ENCODE measurements at regions not wholly inside any gene's neighbourhood (a gene's known extent, or its start where the extent isn't known, plus 50 kb on each side); places are given as distances from the start of the nearest gene placed in this dataset.
"Not testable (repeated sequence)": the region's sequence is repeated elsewhere in the genome, so short reads cannot be mapped to it uniquely, and the experiment has no call there.

- H3F3A ChIP-seq (ENCODE audit: insufficient read depth, low read length, poor library complexity, severe bottlenecking); H3K9me2 ChIP-seq (ENCODE audit: insufficient read depth, low read length); H2AFZ ChIP-seq (ENCODE audit: low read depth, low read length); H3K4me2 ChIP-seq (ENCODE audit: low read length); H3K27me3 ChIP-seq (ENCODE audit: insufficient read depth, low read depth, low read length); H3K79me2 ChIP-seq (replicated peaks; ENCODE audit: insufficient read depth, low read length); H4K20me1 ChIP-seq (ENCODE audit: insufficient read depth); H3K9ac ChIP-seq (ENCODE audit: low read length); H3K27ac ChIP-seq (ENCODE audit: low read length); H3K4me3 ChIP-seq (ENCODE audit: low read length); H3K9me3 ChIP-seq (ENCODE audit: low read length); H3K36me3 ChIP-seq (ENCODE audit: insufficient read depth, low read length): not testable (repeated sequence)
Observed at GRCh38 chr9:85792057-85792456, 50.3 kb upstream of the AGTPBP1 start.

GRCh38 chr9:85802978-85803695 is 61.4 kb upstream of the AGTPBP1 start:
- H2AFZ ChIP-seq (ENCODE audit: low read depth, low read length); H3F3A ChIP-seq (ENCODE audit: insufficient read depth, low read length, poor library complexity, severe bottlenecking); H3K9me2 ChIP-seq (ENCODE audit: insufficient read depth, low read length): not testable (repeated sequence)

GRCh38 chr9:85804847-85805133 is 63.0 kb upstream of the AGTPBP1 start:
- not testable (repeated sequence) for H3K9me3 ChIP-seq (ENCODE audit: low read length); H3K9me2 ChIP-seq (ENCODE audit: insufficient read depth, low read length); H3K27me3 ChIP-seq (ENCODE audit: insufficient read depth, low read depth, low read length); H2AFZ ChIP-seq (ENCODE audit: low read depth, low read length); H3F3A ChIP-seq (ENCODE audit: insufficient read depth, low read length, poor library complexity, severe bottlenecking); H4K20me1 ChIP-seq (ENCODE audit: insufficient read depth); H3K79me2 ChIP-seq (replicated peaks; ENCODE audit: insufficient read depth, low read length); H3K4me2 ChIP-seq (ENCODE audit: low read length); H3K36me3 ChIP-seq (ENCODE audit: insufficient read depth, low read length); H3K27ac ChIP-seq (ENCODE audit: low read length)
- Histone ChIP-seq H3K9ac (ENCODE audit: low read length) (peak overlapping the region; percentile 71), H3K4me3 (ENCODE audit: low read length) (peak overlapping the region; percentile 69)

More at GRCh38 chr9:85802978-85803695, 61.4 kb upstream of the AGTPBP1 start:
- not testable (repeated sequence) for H3K4me3 ChIP-seq (ENCODE audit: low read length); H4K20me1 ChIP-seq (ENCODE audit: insufficient read depth); H3K36me3 ChIP-seq (ENCODE audit: insufficient read depth, low read length); H3K27me3 ChIP-seq (ENCODE audit: insufficient read depth, low read depth, low read length); H3K27ac ChIP-seq (ENCODE audit: low read length); H3K9me3 ChIP-seq (ENCODE audit: low read length); H3K4me2 ChIP-seq (ENCODE audit: low read length); H3K9ac ChIP-seq (ENCODE audit: low read length); H3K79me2 ChIP-seq (replicated peaks; ENCODE audit: insufficient read depth, low read length)

- H3K27ac ChIP-seq (ENCODE audit: low read length); H2AFZ ChIP-seq (ENCODE audit: low read depth, low read length); H4K20me1 ChIP-seq (ENCODE audit: insufficient read depth); H3K79me2 ChIP-seq (replicated peaks; ENCODE audit: insufficient read depth, low read length); H3K4me2 ChIP-seq (ENCODE audit: low read length); H3F3A ChIP-seq (ENCODE audit: insufficient read depth, low read length, poor library complexity, severe bottlenecking); H3K27me3 ChIP-seq (ENCODE audit: insufficient read depth, low read depth, low read length); H3K9me3 ChIP-seq (ENCODE audit: low read length); H3K36me3 ChIP-seq (ENCODE audit: insufficient read depth, low read length); H3K9me2 ChIP-seq (ENCODE audit: insufficient read depth, low read length): not testable (repeated sequence)
- H3K4me3 ChIP-seq (ENCODE audit: low read length), result peak overlapping the region; percentile 69
- peak; percentile 52 for TF ChIP-seq POLR2AphosphoS5 (IDR thresholded peaks at IDR 0.05)
- peak; percentile 24 for TF ChIP-seq CTCF (IDR thresholded peaks at IDR 0.05; ENCODE audit: poor library complexity, severe bottlenecking)
- H3K9ac ChIP-seq (ENCODE audit: low read length), result peak overlapping the region; percentile 71
Observed at GRCh38 chr9:85805134-85806005, 63.6 kb upstream of the AGTPBP1 start.

GRCh38 chr9:85808329-85808728 is 66.6 kb upstream of the AGTPBP1 start:
- H3K9me2 ChIP-seq (ENCODE audit: insufficient read depth, low read length); H2AFZ ChIP-seq (ENCODE audit: low read depth, low read length); H3K4me2 ChIP-seq (ENCODE audit: low read length); H3K36me3 ChIP-seq (ENCODE audit: insufficient read depth, low read length); H3K9me3 ChIP-seq (ENCODE audit: low read length); H3K27ac ChIP-seq (ENCODE audit: low read length); H4K20me1 ChIP-seq (ENCODE audit: insufficient read depth); H3K9ac ChIP-seq (ENCODE audit: low read length); H3F3A ChIP-seq (ENCODE audit: insufficient read depth, low read length, poor library complexity, severe bottlenecking); H3K4me3 ChIP-seq (ENCODE audit: low read length); H3K79me2 ChIP-seq (replicated peaks; ENCODE audit: insufficient read depth, low read length); H3K27me3 ChIP-seq (ENCODE audit: insufficient read depth, low read depth, low read length): not testable (repeated sequence)

GRCh38 chr9:85813388-85813787 is 71.6 kb upstream of the AGTPBP1 start:
- not testable (repeated sequence) for H3K36me3 ChIP-seq (ENCODE audit: insufficient read depth, low read length); H3K27ac ChIP-seq (ENCODE audit: low read length); H3K9ac ChIP-seq (ENCODE audit: low read length); H3F3A ChIP-seq (ENCODE audit: insufficient read depth, low read length, poor library complexity, severe bottlenecking); H3K9me3 ChIP-seq (ENCODE audit: low read length); H3K4me3 ChIP-seq (ENCODE audit: low read length); H3K4me2 ChIP-seq (ENCODE audit: low read length); H3K79me2 ChIP-seq (replicated peaks; ENCODE audit: insufficient read depth, low read length); H4K20me1 ChIP-seq (ENCODE audit: insufficient read depth); H2AFZ ChIP-seq (ENCODE audit: low read depth, low read length); H3K27me3 ChIP-seq (ENCODE audit: insufficient read depth, low read depth, low read length); H3K9me2 ChIP-seq (ENCODE audit: insufficient read depth, low read length)

- not testable (repeated sequence) for H3K36me3 ChIP-seq (ENCODE audit: insufficient read depth, low read length); H3K4me3 ChIP-seq (ENCODE audit: low read length); H3K9ac ChIP-seq (ENCODE audit: low read length); H2AFZ ChIP-seq (ENCODE audit: low read depth, low read length); H3K79me2 ChIP-seq (replicated peaks; ENCODE audit: insufficient read depth, low read length); H3K27me3 ChIP-seq (ENCODE audit: insufficient read depth, low read depth, low read length); H3K9me2 ChIP-seq (ENCODE audit: insufficient read depth, low read length); H3K9me3 ChIP-seq (ENCODE audit: low read length); H3K27ac ChIP-seq (ENCODE audit: low read length); H3K4me2 ChIP-seq (ENCODE audit: low read length); H3F3A ChIP-seq (ENCODE audit: insufficient read depth, low read length, poor library complexity, severe bottlenecking); H4K20me1 ChIP-seq (ENCODE audit: insufficient read depth)
Observed at GRCh38 chr9:85814800-85815199, 73.0 kb upstream of the AGTPBP1 start.

Measured in neural cell (in vitro differentiated cells).